GM18505 (cell line): ENCODE measurements at regions not wholly inside any gene's neighbourhood (a gene's known extent, or its start where the extent isn't known, plus 50 kb on each side); places are given as distances from the start of the nearest gene placed in this dataset.

ENCODE experiments used
- ATAC-seq: cut with Tn5 transposase; IDR thresholded peaks from one replicate; pipeline ENCODE4 v1.9.1; 2021; ENCODE audit not compliant: unreplicated experiment
- POLR2A ChIP-seq: IDR thresholded peaks from 4 replicates; pipeline ENCODE4 v1.6.1; 2011; ENCODE audit warnings: borderline replicate concordance; ENCODE audit not compliant: insufficient read depth, insufficient read length; ENCODE audit errors: extremely low read depth

DNA sequence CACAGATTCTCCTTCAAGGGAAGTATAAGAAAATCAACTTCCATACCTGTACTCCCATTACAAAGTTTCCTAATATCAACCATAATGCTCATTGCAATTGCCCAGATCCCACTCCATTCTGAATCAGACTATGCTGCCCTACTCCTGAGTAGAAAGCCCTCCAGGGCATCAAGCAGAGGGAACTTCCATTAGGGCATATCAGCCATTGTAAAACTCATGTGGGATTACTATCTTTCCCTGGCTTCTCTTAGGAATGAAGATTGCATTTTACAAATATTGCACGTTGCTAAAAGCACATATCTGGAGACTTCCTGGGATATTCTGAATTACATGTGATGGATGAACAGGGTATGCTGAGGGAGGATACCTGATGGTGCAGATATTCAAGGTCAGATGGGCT lies 263.2 kb downstream of the FOXA2 start:
- no peak for TF ChIP-seq POLR2A
- ATAC-seq: no peak

GRCh38 chr20:22320245-22320915 lies 264.0 kb downstream of the FOXA2 start:
- no peak for ATAC-seq
- TF ChIP-seq POLR2A: no peak

DNA sequence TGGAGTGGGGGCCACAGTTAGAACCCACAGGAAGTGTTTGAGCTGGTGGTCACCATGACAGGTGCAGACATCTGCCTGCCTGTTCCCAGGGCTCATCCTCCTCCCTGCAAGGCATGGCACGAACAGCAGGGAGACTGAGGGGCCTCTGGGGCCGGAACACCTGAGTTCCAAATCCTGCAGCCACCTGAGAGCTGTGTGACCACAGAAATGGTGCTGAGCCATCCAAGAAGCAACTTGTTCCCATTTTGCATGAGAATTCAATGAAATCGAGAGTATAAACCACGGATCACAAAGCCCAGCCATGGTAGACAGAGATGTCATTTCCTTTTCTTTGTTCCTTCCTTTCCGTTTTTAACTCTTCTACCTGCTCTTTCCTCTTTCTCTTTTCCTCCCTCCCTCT lies 268.6 kb downstream of the FOXA2 start:
- TF ChIP-seq POLR2A: no peak
- no peak for ATAC-seq

DNA sequence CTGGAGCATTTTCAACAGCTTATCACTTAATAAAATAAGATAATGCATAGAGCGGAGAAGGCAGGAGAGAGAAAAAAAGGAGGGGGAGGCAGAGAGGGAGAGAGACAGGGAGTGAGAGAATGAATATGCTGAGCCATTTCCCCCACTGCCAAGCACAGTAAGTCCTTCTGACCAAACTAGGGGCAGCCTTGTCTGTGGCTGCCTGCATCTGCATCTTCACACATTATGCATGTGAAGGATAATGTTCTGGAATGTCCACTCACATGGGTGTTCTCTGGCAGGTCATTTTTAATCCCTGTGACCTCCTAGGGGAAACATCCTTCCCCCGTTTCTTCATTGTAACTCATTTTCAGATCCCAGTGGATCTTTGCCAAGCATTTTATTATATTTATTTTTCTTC lies 269.3 kb downstream of the FOXA2 start:
- TF ChIP-seq POLR2A: no peak

GRCh38 chr20:22312744-22313346 lies 271.5 kb downstream of the FOXA2 start:
- no peak for TF ChIP-seq POLR2A
- ATAC-seq: no peak

More for the DNA sequence above, 269.3 kb downstream of the FOXA2 start:
- no peak for ATAC-seq

- no peak for ATAC-seq
- no peak for TF ChIP-seq POLR2A
These were observed 275.4 kb downstream of the FOXA2 start for GRCh38 chr20:22308934-22309333.

DNA sequence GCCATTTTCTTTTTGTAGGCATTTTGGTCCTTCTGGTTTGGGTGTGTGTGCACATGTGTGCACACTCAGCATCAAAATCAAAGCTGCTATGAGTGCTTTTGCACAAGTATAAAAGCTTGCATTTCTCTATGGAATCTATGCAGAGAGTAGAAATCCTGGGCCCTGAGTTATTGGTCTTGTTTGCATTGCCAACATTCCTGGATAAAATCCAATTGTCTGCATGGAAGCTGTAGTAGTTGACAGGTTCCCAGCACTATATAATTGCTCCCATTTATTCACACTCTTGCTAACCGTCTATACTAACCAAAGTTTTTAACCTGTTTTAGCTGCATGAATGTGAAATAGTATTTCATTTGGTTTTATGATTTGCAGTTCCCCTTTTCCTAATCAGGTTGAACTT lies 277.0 kb downstream of the FOXA2 start:
- no peak for TF ChIP-seq POLR2A
- ATAC-seq: no peak

GRCh38 chr20:22305381-22305780 lies 279.0 kb downstream of the FOXA2 start:
- no peak for TF ChIP-seq POLR2A
- no peak for ATAC-seq

DNA sequence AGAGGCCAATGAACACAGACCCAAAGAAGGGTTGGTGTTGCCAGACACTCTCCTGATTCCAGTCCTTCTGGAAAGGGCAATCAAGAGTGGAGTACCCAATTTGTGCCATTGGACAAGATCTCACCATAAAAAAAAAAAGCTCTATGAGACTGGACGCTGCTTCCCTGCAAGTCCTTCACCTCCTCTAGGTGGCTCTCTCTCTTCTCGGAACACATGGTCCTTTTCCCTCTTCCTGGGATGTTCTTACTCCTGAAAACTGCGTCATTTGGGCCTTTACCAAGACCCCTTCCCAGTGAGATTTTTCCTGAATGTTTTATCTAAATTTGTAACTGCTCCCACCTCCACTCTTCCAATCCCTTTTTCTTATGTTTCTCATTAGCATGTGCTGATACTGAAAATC lies 280.8 kb downstream of the FOXA2 start:
- no peak for TF ChIP-seq POLR2A
- no peak for ATAC-seq

- TF ChIP-seq POLR2A: no peak
- ATAC-seq: no peak
These were observed 282.3 kb downstream of the FOXA2 start for GRCh38 chr20:22302039-22302438.

DNA sequence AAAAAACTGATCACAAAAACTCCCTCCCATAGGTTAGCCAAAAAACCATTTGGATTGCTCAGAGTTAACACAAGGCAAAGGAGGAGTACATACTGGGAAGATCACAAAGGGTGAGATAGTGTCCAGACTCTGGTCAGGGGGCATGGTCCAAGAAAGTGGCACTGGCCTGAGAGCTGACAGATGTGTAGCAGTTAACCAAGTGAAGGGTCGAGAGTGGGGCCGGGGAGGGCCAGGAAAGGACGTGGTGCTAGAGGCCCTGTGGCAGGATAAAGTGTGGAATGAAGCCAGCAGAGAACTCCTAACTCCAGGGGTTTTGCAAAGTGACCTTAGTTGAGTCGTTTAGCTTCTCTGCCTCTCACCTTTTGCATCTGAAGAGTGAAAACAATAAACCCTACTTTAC lies 290.5 kb downstream of the FOXA2 start:
- TF ChIP-seq POLR2A: no peak
- no peak for ATAC-seq

GRCh38 chr20:22289442-22289841 lies 294.9 kb downstream of the FOXA2 start:
- no peak for ATAC-seq
- TF ChIP-seq POLR2A: no peak

DNA sequence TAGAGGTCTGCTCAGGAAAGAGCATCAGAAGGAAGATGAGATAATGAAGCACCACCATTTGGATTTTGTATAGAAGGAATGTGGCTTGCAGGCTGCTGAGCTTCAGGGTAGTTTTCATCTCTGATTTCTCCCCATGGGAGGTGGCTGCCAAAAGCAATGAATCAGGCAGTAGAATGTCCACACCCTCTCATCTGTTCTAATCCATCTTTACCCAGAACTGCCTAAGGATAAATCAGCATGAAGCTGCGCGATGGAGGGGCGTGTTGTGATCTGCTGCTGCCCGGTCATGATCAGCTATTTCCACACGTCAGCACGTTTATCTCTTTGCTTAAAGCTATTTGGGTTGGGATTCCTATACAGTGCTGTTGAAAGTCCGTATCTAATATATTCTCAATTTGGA lies 295.4 kb downstream of the FOXA2 start:
- ATAC-seq: no peak
- no peak for TF ChIP-seq POLR2A

DNA sequence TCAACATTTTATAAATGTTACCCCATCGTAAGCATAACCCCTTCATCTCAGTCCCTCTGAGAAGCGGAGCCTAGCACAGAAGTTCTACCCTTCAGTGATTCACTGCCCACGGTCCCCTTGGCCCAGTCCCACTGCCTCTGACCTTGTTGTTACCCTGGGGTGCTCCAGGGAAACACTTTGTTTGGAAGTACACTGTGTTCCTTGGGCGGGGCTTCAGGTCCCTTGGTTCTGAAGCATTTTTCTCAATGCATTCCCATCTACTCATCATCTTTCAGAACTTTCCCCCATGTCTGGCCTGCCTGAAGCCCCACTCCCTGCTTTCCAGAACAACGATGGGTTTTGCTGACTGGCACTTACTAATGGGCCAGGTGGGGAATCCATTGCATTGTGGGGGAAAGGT lies 296.2 kb downstream of the FOXA2 start:
- TF ChIP-seq POLR2A: no peak
- no peak for ATAC-seq
